HL-60 (cell line): ENCODE measurements at regions not wholly inside any gene's neighbourhood (a gene's known extent, or its start where the extent isn't known, plus 50 kb on each side); places are given as distances from the start of the nearest gene placed in this dataset.

ENCODE experiments used
- DNase-seq, 2 experiments: peaks; one replicate each; pipeline ENCODE4 v3.0.0-alpha.2; 2010 to 2020; ENCODE audit warnings: low read depth in 1 of 2, low spot score in 1 of 2
- H3K27ac ChIP-seq: fragments of 250-450 bp; sonication (Bioruptor Pico); replicated peaks from 2 replicates; pipeline ENCODE4 v1.5.1; 2020; ENCODE audit warnings: mild to moderate bottlenecking, moderate library complexity
- H3K27me3 ChIP-seq: fragments of 250-450 bp; sonication (Bioruptor Pico); 2 replicates; pipeline ENCODE4 v1.5.1; 2021; ENCODE audit warnings: mild to moderate bottlenecking, moderate library complexity; ENCODE audit not compliant: insufficient read depth, poor library complexity, severe bottlenecking
- H3K4me3 ChIP-seq: replicated peaks from 2 replicates; pipeline ENCODE4 v1.5.1; 2011; ENCODE audit warnings: mild to moderate bottlenecking, control low read depth, low read length; ENCODE audit not compliant: insufficient read depth
- CTCF ChIP-seq: IDR thresholded peaks from one replicate; pipeline ENCODE4 v1.5.1; 2011; ENCODE audit warnings: low read length, control low read depth, inconsistent platforms; ENCODE audit not compliant: insufficient read depth
- GABPA ChIP-seq: IDR thresholded peaks from 2 replicates; pipeline ENCODE4 v1.6.1; 2012; ENCODE audit warnings: low read depth
- POLR2AphosphoS5 ChIP-seq: IDR thresholded peaks from 2 replicates; pipeline ENCODE4 v1.6.1; 2012; ENCODE audit warnings: low read depth
- REST ChIP-seq: IDR thresholded peaks from 2 replicates; pipeline ENCODE4 v1.6.1; 2012; ENCODE audit warnings: low read depth; ENCODE audit not compliant: insufficient replicate concordance
- SPI1 ChIP-seq: IDR thresholded peaks from 2 replicates; pipeline ENCODE4 v1.6.1; 2012; ENCODE audit warnings: low read depth, mild to moderate bottlenecking, borderline replicate concordance

- TF ChIP-seq POLR2AphosphoS5 (no peak), CTCF (no peak), REST (no peak), SPI1 (no peak), GABPA (no peak)
- H3K27me3 ChIP-seq = no peaks in the 10 kb centered on the region
- no peak overlapping the region for H3K4me3 ChIP-seq
- DNase-seq = no peak
- H3K27ac ChIP-seq = no peak overlapping the region
Observed at GRCh38 chr20:53800418-53800817, 206.8 kb upstream of the ZNF217 start.

GRCh38 chr20:53797085-53797484, 203.4 kb upstream of the ZNF217 start:
- Histone ChIP-seq H3K27ac (no peak overlapping the region), H3K27me3 (no peaks in the 10 kb centered on the region), H3K4me3 (no peak overlapping the region)
- TF ChIP-seq GABPA (no peak), REST (no peak), SPI1 (no peak), CTCF (no peak), POLR2AphosphoS5 (no peak)
- no peak for DNase-seq

GRCh38 chr20:53795170-53795569, 201.5 kb upstream of the ZNF217 start:
- Histone ChIP-seq H3K27me3 (no peaks in the 10 kb centered on the region), H3K27ac (no peak overlapping the region), H3K4me3 (no peak overlapping the region)
- TF ChIP-seq POLR2AphosphoS5 (no peak), GABPA (no peak), REST (no peak), SPI1 (no peak), CTCF (no peak)
- no peak for DNase-seq
